Type B pancreatic cell (in vitro differentiated cells): ENCODE measurements at regions not wholly inside any gene's neighbourhood (a gene's known extent, or its start where the extent isn't known, plus 50 kb on each side); places are given as distances from the start of the nearest gene placed in this dataset.

Source experiments
- DNase-seq: peaks from one replicate; pipeline ENCODE4 v3.0.0; 2021; ENCODE audit warnings: mixed read lengths; ENCODE audit not compliant: unreplicated experiment; ENCODE audit errors: extremely low spot score
- H3K27ac Mint-ChIP-seq: 2 replicates; pipeline ENCODE4 v1.8.0; 2021; ENCODE audit warnings: mild to moderate bottlenecking, mixed read lengths
- H3K27me3 Mint-ChIP-seq: 2 replicates; pipeline ENCODE4 v1.8.0; 2021; ENCODE audit warnings: mixed read lengths
- H3K36me3 Mint-ChIP-seq: 2 replicates; pipeline ENCODE4 v1.8.0; 2021; ENCODE audit warnings: mixed read lengths
- H3K4me1 Mint-ChIP-seq: one replicate; pipeline ENCODE4 v1.8.0; 2021; ENCODE audit warnings: mixed read lengths; ENCODE audit not compliant: unreplicated experiment
- H3K4me3 Mint-ChIP-seq: 2 replicates; pipeline ENCODE4 v1.8.0; 2021; ENCODE audit warnings: mild to moderate bottlenecking, mixed read lengths
- H3K9me3 Mint-ChIP-seq: 2 replicates; pipeline ENCODE4 v1.8.0; 2021; ENCODE audit warnings: mixed read lengths
- CTCF ChIP-seq: fragments of 200-600 bp; sonication (generic); conservative IDR thresholded peaks from 2 replicates; pipeline ENCODE4 v1.5.0; 2021; ENCODE audit warnings: antibody characterized with exemption, mild to moderate bottlenecking

DNA sequence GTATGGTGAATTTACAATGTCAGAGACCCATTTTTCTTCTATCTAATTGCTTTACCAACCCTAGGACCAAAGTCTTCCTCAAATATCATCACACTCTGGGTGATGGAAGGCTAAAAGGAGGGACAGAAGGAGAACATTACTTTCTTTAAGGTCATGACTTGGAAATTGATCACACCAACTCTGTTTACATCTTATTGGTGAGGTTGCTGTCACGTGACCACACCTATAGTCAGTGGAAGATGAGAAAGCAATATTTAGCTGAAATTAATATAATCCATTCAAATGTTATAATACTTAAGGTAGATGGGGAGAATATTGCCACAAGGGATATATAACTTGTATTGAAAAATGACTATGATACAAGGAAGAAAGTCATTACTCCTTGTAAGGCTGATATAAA, 183.6 kb upstream of the SMIM30 start:
- peaks cover 7% of the 10 kb centered on the region for H3K27me3 Mint-ChIP-seq
- no peaks in the 10 kb centered on the region for H3K4me1 Mint-ChIP-seq

GRCh38 chr7:113301141-113301540, 182.8 kb upstream of the SMIM30 start:
- Mint-ChIP-seq H3K27me3 (peaks cover 11% of the 10 kb centered on the region), H3K27ac (no peak overlapping the region), H3K9me3 (no peaks in the 10 kb centered on the region), H3K4me3 (no peak overlapping the region), H3K36me3 (no peaks in the 10 kb centered on the region), H3K4me1 (no peaks in the 10 kb centered on the region)
- DNase-seq: no peak
- TF ChIP-seq CTCF: no peak

More for the DNA sequence above, 183.6 kb upstream of the SMIM30 start:
- TF ChIP-seq CTCF: no peak
- H3K4me3 Mint-ChIP-seq: no peak overlapping the region
- DNase-seq: no peak
- no peak overlapping the region for H3K27ac Mint-ChIP-seq
- no peaks in the 10 kb centered on the region for H3K36me3 Mint-ChIP-seq
- no peaks in the 10 kb centered on the region for H3K9me3 Mint-ChIP-seq

- H3K27me3 Mint-ChIP-seq: peaks cover 11% of the 10 kb centered on the region
- H3K4me1 Mint-ChIP-seq: no peaks in the 10 kb centered on the region
- no peak for DNase-seq
- H3K36me3 Mint-ChIP-seq: no peaks in the 10 kb centered on the region
- H3K4me3 Mint-ChIP-seq: no peak overlapping the region
- no peaks in the 10 kb centered on the region for H3K9me3 Mint-ChIP-seq
- TF ChIP-seq CTCF: no peak
- H3K27ac Mint-ChIP-seq: no peak overlapping the region
These were observed 181.4 kb upstream of the SMIM30 start for GRCh38 chr7:113299748-113300147.

DNA sequence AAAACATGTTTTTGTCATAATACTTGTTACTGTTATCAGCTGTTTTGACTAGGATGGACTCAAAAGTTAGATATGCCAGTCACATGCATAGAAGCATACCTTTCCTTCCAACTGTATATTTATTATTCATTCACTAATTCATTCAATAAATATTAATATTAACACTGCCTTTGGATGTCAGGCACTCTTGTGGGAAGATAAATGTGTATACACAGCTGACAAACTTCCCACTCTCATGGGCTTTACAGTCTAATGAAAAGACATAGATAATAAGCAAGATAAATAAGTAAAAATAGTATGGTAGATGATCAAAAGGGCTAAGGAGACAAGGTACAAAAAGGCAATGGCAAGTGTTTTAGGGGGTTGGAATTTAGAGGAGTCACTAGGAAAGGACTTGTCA, 180.1 kb upstream of the SMIM30 start:
- Mint-ChIP-seq H3K4me3 (no peak overlapping the region), H3K36me3 (no peaks in the 10 kb centered on the region), H3K4me1 (no peaks in the 10 kb centered on the region), H3K9me3 (no peaks in the 10 kb centered on the region), H3K27ac (no peak overlapping the region), H3K27me3 (peaks cover 11% of the 10 kb centered on the region)
- no peak for TF ChIP-seq CTCF
- DNase-seq: no peak

DNA sequence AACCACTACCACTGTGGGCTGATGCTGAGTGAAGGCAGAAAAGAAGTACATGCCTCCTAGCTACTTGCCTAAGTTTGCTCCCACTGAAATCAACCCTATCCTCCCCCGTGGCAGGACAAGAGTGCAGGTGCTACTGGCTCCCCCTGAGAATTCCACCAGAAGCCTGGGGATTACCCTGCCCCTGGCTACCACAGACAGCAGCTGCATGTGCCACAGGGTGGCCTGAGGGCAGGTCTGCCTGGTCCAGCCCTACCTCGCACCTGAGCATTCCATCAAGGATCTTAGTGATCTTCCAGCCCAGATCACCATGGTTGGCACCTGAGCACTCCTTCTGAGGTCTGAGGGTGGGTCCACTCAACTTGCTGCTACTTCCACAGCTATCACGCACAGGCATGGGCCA, 176.4 kb upstream of the SMIM30 start:
- Mint-ChIP-seq H3K4me3 (no peak overlapping the region), H3K9me3 (no peaks in the 10 kb centered on the region), H3K36me3 (no peaks in the 10 kb centered on the region), H3K4me1 (no peaks in the 10 kb centered on the region), H3K27ac (no peak overlapping the region), H3K27me3 (peaks cover 8% of the 10 kb centered on the region)
- no peak for DNase-seq
- TF ChIP-seq CTCF: no peak

DNA sequence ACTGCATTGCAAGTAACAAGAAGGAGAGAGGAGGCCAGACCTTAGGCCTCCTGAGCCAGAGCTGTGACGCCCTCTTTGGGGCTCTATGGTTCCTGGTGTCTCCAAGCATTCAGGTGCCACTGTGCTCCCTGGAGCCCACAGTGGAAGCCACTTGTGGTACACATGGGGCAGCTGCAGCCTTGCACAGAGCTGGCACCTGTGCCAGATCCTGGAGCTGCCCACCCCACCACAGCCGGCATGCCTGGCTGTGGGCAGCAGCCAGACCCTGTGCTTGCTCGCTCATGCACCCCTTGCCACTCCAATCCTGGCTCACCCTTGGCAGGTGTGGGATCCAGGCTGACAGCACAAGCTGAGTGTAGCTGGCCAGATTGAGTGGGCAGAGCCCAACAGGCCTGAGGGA, 173.8 kb upstream of the SMIM30 start:
- no peak for DNase-seq
- TF ChIP-seq CTCF: no peak
- no peak overlapping the region for H3K27ac Mint-ChIP-seq

More for the DNA sequence above, 173.8 kb upstream of the SMIM30 start:
- Mint-ChIP-seq H3K27me3 (peaks cover 6% of the 10 kb centered on the region), H3K9me3 (no peaks in the 10 kb centered on the region), H3K4me1 (peaks cover 3% of the 10 kb centered on the region), H3K4me3 (no peak overlapping the region), H3K36me3 (no peaks in the 10 kb centered on the region)
